GM18870 (cell line): ENCODE measurements at regions not wholly inside any gene's neighbourhood (a gene's known extent, or its start where the extent isn't known, plus 50 kb on each side); places are given as distances from the start of the nearest gene placed in this dataset.

Source experiments
- ATAC-seq: cut with Tn5 transposase; IDR thresholded peaks from one replicate; pipeline ENCODE4 v1.9.1; 2021; ENCODE audit warnings: moderate library complexity; ENCODE audit not compliant: unreplicated experiment

GRCh38 chr14:51145246-51145645 lies 50.3 kb upstream of the TRIM9 start:
- ATAC-seq = no peak

- ATAC-seq = no peak
These were observed 52.3 kb upstream of the TRIM9 start for GRCh38 chr14:51147183-51147582.

- ATAC-seq = no peak
These were observed 60.4 kb upstream of the TRIM9 start for GRCh38 chr14:51155326-51155725.

DNA sequence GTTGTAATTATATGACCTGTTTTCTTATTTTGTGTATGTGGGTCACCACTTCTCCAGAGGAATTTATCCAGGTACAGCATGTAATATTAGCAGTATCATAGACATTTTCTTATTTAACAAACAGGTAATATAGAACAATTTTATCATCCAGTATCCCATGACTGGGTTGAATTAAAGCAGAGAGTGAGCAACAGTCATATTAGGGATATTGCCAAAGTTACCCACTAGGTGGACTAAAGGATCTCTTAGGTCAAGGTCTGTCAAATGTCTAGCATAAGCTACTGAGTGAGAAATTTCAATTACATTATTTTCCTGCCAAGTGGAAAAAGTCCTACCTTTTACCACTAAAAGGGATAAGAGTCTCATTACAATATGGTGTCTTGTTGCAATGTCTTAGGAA lies 62.1 kb upstream of the TRIM9 start:
- ATAC-seq = no peak

DNA sequence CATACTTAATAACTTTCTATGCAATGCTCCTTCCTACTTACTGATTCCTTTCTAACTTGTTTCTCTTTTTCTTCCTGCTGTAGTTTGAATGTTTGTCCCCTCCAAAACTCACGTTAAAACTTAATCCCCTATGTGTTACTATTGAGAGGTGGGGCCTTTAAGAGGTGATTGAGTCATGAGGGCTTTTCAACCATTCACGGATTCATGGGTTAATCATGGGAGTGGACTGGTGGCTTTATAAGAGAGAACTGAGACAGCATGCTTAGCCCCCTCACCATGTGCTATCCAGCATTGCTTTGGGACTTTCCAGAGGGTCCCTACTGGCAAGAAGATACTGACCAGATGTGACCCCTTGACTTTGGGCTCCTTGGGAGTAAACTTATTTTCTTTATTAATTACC lies 66.0 kb upstream of the TRIM9 start:
- no peak for ATAC-seq

DNA sequence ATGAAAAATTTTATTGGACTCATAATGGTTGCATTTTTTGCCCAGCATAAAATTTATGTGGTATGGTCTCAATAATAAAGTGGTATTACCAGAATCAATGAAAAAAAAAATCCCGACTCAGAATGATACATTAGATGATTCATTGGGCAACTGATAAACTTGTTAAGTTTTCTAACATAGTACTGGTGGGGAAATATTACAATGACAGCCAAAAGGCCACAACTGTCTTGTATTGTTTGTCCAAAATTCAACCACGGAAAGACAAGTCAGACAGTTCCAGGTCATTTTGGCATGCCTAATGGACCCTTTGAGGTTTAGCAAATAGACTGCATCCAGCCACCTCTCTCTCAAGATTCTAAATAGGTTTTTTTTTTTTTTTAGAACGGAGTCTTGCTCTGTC lies 70.5 kb upstream of the TRIM9 start:
- no peak for ATAC-seq

DNA sequence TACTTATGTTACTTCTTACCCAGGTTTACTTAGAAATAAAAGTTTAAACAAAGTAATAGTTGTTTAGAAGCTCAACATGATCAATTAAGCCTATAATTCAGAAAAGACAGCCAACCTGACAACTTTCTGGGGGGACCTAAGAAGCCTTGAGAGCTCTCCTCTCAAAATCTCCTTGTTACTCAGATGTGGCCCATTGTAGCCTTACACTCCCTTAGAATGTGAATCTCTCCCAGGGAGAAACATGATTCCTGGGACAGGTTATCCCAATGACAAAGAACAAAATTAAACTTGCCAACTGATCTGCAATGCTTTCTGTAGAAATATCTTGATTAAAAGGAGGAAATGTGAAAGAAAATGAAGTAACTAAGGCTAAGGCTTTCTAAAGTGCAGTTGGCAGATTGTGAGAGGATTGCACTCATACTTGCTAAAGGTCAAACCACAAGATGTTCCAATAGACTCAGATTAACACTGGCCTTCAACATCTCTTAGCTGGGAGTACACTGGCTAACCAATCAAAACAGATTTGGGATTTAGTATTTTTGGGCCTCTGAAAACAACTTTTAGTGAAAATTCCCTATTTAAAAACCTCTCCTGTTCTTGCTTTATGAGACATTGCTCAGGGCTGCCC lies 72.3 kb upstream of the TMX1 start:
- ATAC-seq = no peak

- no peak for ATAC-seq
These were observed 71.8 kb upstream of the TMX1 start for GRCh38 chr14:51168215-51168613.

- ATAC-seq = no peak
These were observed 66.2 kb upstream of the TMX1 start for GRCh38 chr14:51173863-51174262.

DNA sequence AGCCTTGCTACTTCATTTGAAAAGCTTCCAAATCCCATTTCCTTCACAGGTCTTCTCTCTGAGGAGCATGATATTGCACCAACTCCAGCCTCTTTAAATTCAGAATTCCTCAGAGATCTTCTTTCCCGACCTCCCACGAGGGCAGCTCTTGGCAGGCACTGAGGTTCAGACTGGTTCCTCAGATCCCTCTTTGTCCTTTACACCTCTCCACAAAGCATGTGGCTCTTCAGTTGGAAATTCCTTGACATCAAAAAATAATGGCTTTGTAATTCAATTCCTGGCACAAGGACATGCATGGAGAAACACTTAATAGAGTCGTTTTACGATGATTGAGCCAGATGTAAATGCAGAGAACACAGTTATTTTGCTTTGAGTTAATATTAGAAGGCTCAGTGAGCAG lies 63.2 kb upstream of the TMX1 start:
- ATAC-seq = no peak

DNA sequence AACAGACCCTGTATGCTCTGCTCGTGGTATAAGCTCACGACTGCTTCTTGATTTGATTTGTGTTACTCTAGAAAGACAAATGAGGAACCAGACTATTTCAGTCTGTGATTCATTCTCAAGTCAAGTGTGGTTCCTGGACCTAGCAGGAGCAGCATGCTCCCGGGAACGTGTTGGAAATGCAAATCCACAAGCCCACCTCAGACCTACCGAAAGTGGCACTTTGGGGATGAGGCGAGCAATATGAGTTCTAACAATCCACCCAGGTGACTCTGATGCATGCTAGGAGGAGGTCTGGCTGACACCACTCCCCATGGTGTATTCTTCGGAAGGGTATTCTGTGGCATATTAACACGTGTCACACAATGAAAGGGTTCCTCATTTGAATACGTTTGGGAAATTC lies 59.5 kb upstream of the TMX1 start:
- ATAC-seq = peak; percentile 78

GRCh38 chr14:51182131-51182565 lies 57.9 kb upstream of the TMX1 start:
- no peak for ATAC-seq

- no peak for ATAC-seq
These were observed 54.9 kb upstream of the TMX1 start for GRCh38 chr14:51185180-51185579.

DNA sequence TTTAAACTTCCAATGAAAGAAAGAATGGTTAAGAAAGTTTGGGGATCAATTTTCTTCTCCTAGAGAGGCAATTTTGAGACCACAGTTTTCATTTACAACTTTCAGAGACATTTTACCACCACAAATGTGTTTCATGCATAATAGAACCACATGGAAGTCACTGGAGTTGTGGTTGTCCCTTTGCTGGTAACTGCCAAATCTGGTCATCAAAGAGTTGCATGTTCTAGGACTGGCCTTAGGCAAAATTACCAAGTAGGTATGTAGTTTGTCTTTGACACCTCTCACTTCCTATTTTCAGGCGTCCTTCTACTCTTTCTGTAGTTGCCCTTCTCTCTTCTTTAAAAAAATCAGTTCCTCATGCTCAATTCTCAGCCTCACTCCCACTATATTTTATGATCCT lies 54.3 kb upstream of the TMX1 start:
- ATAC-seq = peak; percentile 86

DNA sequence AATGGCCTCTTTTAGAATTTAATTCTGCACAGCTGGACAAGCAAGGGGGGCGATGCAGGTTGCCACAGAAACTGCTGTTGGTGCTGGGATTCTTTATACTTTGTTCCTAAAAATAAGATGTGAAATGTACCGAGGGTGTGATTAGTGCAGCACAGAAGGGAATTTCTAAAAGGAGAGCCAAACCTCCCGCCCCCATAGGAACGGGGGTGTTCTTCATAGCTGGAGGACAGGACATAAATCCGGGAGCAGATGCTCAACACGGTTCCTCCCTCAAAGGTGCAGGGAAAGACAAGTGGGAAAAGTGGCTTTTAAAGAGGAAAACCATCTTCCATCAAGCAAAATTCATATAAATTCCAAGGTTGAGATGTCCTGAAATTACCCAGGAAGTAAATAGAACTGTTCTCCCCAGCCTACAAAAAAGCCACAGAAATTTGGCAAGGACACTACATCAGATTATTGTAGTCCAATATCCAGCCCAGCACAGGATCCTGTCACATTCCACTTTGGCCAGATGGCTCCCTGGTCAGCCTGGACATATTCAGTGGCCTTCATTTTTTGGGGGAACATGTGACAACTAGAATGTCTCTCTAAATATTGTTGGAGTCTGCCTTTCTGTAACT lies 51.4 kb upstream of the TMX1 start:
- ATAC-seq = no peak

GRCh38 chr14:51189600-51190376 lies 50.3 kb upstream of the TMX1 start:
- ATAC-seq = no peak
